GM12864 (cell line): ENCODE measurements at regions not wholly inside any gene's neighbourhood (a gene's known extent, or its start where the extent isn't known, plus 50 kb on each side); places are given as distances from the start of the nearest gene placed in this dataset.
"Not testable (repeated sequence)": the region's sequence is repeated elsewhere in the genome, so short reads cannot be mapped to it uniquely, and the experiment has no call there.

Experiments
- DNase-seq: peaks from one replicate; pipeline ENCODE4 v3.0.0-alpha.2; 2011; ENCODE audit warnings: low read depth
- H3K4me3 ChIP-seq: 2 replicates; pipeline ENCODE4 v1.5.1; 2011; ENCODE audit warnings: mild to moderate bottlenecking, low read depth, low read length, control low read depth
- CTCF ChIP-seq: IDR thresholded peaks from 2 replicates; pipeline ENCODE4 v1.5.1; 2011; ENCODE audit warnings: low read depth, mild to moderate bottlenecking, moderate library complexity, low read length, control low read depth, inconsistent platforms; ENCODE audit errors: missing control alignments

GRCh38 chr7:68700414-68700813 lies 897.9 kb upstream of the AUTS2 start:
- no peak for DNase-seq
- no peak overlapping the region for H3K4me3 ChIP-seq
- TF ChIP-seq CTCF = no peak

- DNase-seq = no peak
- H3K4me3 ChIP-seq = no peak overlapping the region
- no peak for TF ChIP-seq CTCF
Observed at GRCh38 chr7:68706291-68706690, 892.0 kb upstream of the AUTS2 start.

DNA sequence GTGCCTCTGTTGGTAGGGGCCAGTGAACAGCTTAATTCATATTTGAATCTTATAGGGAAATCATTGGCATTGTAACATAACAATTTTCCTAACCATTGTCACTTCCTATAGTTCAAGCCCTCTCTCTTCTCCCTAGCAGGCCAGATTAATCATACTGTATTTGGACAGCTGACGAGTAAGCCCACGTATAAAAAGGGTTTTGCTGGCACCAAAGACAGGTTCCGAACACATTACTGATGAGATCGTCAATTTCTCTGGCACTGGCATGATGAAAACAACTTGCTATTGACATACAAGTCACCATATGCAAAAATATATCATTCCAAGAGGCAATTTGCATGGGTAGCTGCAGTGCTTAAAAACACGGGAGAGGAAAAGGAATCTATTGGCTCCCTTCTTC lies 891.1 kb upstream of the AUTS2 start:
- no peak overlapping the region for H3K4me3 ChIP-seq
- TF ChIP-seq CTCF = no peak
- DNase-seq = no peak

GRCh38 chr7:68707958-68708357 lies 890.3 kb upstream of the AUTS2 start:
- no peak for TF ChIP-seq CTCF
- no peak for DNase-seq
- H3K4me3 ChIP-seq = no peak overlapping the region

- H3K4me3 ChIP-seq = no peak overlapping the region
- TF ChIP-seq CTCF = no peak
- no peak for DNase-seq
Observed at GRCh38 chr7:68712956-68713495, 885.2 kb upstream of the AUTS2 start.

DNA sequence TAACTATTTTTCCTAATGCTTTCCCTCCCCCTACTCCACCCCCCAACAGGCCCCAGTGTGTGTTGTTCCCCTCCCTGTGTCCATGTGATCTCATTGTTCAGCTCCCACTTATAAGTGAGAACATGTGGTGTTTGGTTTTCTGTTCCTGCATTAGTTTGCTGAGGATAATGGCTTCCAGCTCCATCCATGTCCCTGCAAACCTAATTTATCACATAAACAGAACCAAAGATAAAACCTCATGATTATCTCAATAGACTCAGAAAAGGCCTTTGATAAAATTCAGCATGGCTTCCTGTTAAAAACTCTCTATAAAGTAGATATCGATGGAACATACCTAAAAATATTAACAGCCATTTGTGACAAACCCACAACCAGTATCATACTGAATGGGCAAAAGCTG lies 884.1 kb upstream of the AUTS2 start:
- not testable (repeated sequence) for DNase-seq, H3K4me3 ChIP-seq

GRCh38 chr7:68715907-68716306 lies 882.4 kb upstream of the AUTS2 start:
- no peak overlapping the region for H3K4me3 ChIP-seq
- no peak for TF ChIP-seq CTCF
- DNase-seq = no peak

GRCh38 chr7:68717176-68717575 lies 881.1 kb upstream of the AUTS2 start:
- no peak for DNase-seq
- TF ChIP-seq CTCF = no peak
- H3K4me3 ChIP-seq = no peak overlapping the region
